ENCODE measurements at regions not wholly inside any gene's neighbourhood (a gene's known extent, or its start where the extent isn't known, plus 50 kb on each side); places are given as distances from the start of the nearest gene placed in this dataset.

DNA sequence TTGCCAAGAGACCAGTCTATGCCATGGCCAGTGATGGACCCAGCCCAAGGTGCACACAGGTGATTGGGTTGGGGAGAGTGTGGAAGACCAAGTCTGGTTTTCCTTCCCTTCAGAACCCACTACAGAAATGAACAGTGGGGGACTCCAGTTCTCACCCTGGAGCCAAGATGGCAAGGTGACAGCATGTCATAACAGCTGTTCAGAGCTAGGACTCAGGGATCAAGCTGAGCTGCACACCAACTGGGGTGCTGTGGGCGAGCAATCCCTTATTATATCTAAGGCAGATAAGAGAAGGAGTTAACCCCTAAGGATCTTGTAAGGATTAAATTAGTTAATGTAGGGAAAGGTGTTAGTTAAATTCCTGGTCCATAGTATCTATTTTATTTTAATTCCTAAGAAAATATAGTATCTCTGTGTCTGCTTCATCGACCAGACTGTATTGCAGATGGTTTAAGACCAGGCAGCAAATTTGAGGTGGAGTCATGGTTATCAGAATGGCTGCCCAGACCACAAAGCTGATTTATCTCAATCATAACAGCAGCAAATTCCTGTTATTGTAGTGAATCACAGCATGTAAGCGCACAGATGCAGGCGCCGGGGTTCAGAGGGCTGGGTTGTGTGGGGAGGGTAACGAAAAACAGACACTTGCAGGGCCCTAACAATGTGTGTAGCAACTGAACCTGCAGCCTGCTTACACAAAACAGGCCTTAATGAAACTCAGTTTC is 208.7 kb upstream of the ZNF32 start (continued):
- TF ChIP-seq FOXJ3 (CRISPR knock-in tag; IDR thresholded peaks at IDR 0.05) (peak; percentile 86), PBX3 (IDR thresholded peaks at IDR 0.05) (peak; percentile 86), RXRA (IDR thresholded peaks at IDR 0.05; ENCODE audit: borderline replicate concordance, low read depth) (0 out of 2 replicates have a peak, but pooled peaks have one; percentile 31), YY1 (IDR thresholded peaks at IDR 0.05; ENCODE audit: low read depth) (no peak), FOSL2 (IDR thresholded peaks at IDR 0.05; ENCODE audit: borderline replicate concordance, low read depth) (peak; percentile 35; the same call in 1 of the 2 replicates), RAD21 (IDR thresholded peaks at IDR 0.05; ENCODE audit: low read length) (peak; percentile 28; the same call in 1 of the 2 replicates), GATA2 (CRISPR knock-in tag; IDR thresholded peaks at IDR 0.05) (peak; percentile 84), REST (IDR thresholded peaks at IDR 0.05; ENCODE audit: low read depth, low read length) (no peak), MXI1 (IDR thresholded peaks at IDR 0.05; ENCODE audit: low read depth, low read length) (peak; percentile 14; the same call in 1 of the 2 replicates), EP300 (IDR thresholded peaks at IDR 0.05; ENCODE audit: borderline replicate concordance in 1 of 2, low read depth in 1 of 2, low read length in 1 of 2) (peak; percentile 89 to 93), USF2 (IDR thresholded peaks at IDR 0.05; ENCODE audit: borderline replicate concordance, low read depth, low read length) (no peak)
- TF ChIP-seq, protein P1, sequence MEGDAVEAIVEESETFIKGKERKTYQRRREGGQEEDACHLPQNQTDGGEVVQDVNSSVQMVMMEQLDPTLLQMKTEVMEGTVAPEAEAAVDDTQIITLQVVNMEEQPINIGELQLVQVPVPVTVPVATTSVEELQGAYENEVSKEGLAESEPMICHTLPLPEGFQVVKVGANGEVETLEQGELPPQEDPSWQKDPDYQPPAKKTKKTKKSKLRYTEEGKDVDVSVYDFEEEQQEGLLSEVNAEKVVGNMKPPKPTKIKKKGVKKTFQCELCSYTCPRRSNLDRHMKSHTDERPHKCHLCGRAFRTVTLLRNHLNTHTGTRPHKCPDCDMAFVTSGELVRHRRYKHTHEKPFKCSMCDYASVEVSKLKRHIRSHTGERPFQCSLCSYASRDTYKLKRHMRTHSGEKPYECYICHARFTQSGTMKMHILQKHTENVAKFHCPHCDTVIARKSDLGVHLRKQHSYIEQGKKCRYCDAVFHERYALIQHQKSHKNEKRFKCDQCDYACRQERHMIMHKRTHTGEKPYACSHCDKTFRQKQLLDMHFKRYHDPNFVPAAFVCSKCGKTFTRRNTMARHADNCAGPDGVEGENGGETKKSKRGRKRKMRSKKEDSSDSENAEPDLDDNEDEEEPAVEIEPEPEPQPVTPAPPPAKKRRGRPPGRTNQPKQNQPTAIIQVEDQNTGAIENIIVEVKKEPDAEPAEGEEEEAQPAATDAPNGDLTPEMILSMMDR (IDR thresholded peaks at IDR 0.05), result no peak
- TF ChIP-seq, protein P2, sequence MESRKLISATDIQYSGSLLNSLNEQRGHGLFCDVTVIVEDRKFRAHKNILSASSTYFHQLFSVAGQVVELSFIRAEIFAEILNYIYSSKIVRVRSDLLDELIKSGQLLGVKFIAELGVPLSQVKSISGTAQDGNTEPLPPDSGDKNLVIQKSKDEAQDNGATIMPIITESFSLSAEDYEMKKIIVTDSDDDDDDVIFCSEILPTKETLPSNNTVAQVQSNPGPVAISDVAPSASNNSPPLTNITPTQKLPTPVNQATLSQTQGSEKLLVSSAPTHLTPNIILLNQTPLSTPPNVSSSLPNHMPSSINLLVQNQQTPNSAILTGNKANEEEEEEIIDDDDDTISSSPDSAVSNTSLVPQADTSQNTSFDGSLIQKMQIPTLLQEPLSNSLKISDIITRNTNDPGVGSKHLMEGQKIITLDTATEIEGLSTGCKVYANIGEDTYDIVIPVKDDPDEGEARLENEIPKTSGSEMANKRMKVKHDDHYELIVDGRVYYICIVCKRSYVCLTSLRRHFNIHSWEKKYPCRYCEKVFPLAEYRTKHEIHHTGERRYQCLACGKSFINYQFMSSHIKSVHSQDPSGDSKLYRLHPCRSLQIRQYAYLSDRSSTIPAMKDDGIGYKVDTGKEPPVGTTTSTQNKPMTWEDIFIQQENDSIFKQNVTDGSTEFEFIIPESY (IDR thresholded peaks at IDR 0.05; ENCODE audit: borderline replicate concordance, low read depth), result peak; percentile 60; the same call in 1 of the 2 replicates
